C4-2B (cell line): ENCODE measurements at regions not wholly inside any gene's neighbourhood (a gene's known extent, or its start where the extent isn't known, plus 50 kb on each side); places are given as distances from the start of the nearest gene placed in this dataset.

Source experiments
- CTCF ChIP-seq: fragments of 450-650 bp; conservative IDR thresholded peaks from 2 replicates; pipeline ENCODE4 v1.5.1; 2017; ENCODE audit warnings: mild to moderate bottlenecking
- ZFX ChIP-seq: fragments of 450-650 bp; IDR thresholded peaks from 2 replicates; pipeline ENCODE4 v1.6.1; 2017

DNA sequence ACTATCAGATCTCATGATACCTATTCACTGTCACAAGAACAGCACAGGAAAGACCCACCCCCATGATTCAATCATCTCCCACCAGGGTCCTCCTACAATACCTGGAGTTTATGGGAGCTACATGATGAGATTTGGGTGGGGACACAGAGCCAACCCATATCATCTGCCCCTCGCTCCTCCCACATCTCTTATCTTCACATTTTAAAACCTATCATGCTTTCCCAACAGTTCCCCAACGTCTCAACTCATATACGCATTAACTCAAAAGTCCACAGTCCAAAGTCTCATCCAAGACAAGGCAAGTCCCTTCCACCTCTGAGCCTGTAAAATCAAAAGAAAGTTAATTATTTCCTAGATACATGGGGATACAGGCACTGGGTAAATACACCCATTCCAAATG, 1185.2 kb downstream of the PCDH7 start:
- TF ChIP-seq CTCF (no peak), ZFX (no peak)
